Kidney tubule cell (primary cell): ENCODE measurements at regions not wholly inside any gene's neighbourhood (a gene's known extent, or its start where the extent isn't known, plus 50 kb on each side); places are given as distances from the start of the nearest gene placed in this dataset.
"Not testable (repeated sequence)": the region's sequence is repeated elsewhere in the genome, so short reads cannot be mapped to it uniquely, and the experiment has no call there.

Source experiments
- DNase-seq: peaks from one replicate; pipeline ENCODE4 v3.0.0-alpha.2; 2018; ENCODE audit warnings: low spot score

DNA sequence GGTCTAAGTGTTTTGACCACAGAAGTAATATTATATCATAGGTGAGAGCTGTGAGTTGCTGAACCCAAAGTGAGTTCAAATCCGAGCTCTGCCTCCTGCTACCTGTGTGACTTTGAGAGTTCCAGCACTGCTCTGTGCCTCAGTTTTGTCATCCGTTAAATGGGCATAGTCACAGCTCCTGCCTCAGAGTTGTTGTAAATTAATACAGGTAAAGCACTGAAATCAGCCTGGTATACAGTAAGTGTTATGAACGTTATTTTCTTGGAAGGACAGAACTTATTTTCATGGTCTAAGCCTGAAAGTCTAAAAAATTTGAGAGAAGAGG lies 65.4 kb upstream of the ZNF195 start:
- not testable (repeated sequence) for DNase-seq

GRCh38 chr11:3443700-3444419 lies 64.9 kb upstream of the ZNF195 start:
- not testable (repeated sequence) for DNase-seq

- not testable (repeated sequence) for DNase-seq
Observed at GRCh38 chr11:3437441-3437840, 58.5 kb upstream of the ZNF195 start.

DNA sequence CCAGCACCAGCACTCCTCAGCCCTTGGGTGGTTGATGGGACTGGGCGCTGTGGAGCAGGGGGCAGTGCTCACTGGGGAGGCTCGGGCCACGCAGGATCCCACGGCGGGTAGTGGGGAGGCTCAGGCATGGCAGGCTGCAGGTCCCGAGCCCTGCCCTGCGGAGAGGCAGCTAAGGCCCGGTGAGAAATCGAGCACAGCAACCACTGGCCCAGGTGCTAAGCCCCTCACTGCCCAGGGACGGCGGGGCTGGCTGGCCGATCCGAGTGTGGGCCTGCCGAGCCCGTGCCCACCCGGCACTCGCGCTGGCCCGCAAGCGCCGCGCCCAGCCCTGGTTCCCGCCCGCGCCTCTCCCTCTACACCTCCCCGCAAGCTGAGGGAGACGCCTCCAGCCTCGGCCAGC lies 56.0 kb upstream of the ZNF195 start:
- DNase-seq, result no peak

DNA sequence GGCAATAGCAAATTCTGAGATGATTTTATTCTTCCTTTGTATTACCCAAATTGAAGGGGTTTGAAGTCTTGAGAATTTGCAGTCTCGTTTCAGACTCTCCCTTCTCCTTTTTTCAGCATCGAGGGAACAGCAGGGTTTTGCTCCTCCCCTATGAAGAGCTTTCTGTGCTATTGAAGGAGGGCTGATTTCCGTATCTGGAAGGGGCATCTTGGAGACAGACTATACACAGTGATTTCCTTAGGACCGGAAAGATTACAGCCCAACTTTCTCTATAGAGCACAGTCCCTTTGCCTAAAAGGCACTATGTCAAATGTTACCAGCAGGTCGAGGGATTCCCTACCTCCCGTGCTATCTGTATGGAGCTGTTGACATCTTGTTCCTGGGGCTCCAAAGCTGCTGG lies 50.2 kb upstream of the ZNF195 start:
- DNase-seq, result not testable (repeated sequence)
